ENCODE measurements at regions not wholly inside any gene's neighbourhood (a gene's known extent, or its start where the extent isn't known, plus 50 kb on each side); places are given as distances from the start of the nearest gene placed in this dataset.

DNA sequence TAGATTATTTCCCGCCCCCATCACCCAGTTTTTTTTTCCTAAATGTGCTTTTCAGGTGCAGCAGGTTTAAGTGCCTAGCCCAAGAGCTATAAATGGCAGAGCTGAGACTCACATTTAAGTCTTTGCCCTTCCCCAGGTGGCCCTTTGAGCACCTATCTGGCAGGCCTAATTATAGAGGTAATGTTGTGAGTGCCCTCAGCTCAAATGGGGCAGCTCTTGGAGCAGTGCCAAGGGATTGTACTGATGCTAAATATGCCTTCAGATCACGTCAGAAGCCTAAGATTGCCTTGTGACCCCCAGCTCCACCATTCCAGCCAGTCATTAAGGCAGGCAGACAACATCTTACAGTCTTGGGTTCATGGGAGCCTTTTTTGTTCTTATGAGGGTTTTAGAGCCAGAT lies 159.5 kb downstream of the RPLP1 start (continued):
- TF ChIP-seq, protein P1, sequence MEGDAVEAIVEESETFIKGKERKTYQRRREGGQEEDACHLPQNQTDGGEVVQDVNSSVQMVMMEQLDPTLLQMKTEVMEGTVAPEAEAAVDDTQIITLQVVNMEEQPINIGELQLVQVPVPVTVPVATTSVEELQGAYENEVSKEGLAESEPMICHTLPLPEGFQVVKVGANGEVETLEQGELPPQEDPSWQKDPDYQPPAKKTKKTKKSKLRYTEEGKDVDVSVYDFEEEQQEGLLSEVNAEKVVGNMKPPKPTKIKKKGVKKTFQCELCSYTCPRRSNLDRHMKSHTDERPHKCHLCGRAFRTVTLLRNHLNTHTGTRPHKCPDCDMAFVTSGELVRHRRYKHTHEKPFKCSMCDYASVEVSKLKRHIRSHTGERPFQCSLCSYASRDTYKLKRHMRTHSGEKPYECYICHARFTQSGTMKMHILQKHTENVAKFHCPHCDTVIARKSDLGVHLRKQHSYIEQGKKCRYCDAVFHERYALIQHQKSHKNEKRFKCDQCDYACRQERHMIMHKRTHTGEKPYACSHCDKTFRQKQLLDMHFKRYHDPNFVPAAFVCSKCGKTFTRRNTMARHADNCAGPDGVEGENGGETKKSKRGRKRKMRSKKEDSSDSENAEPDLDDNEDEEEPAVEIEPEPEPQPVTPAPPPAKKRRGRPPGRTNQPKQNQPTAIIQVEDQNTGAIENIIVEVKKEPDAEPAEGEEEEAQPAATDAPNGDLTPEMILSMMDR (IDR thresholded peaks at IDR 0.05; ENCODE audit: low read depth, low read length, missing input control): no peak
- no peak for TF ChIP-seq FOXA1 (IDR thresholded peaks at IDR 0.05)
- TF ChIP-seq ATF3 (IDR thresholded peaks at IDR 0.05): no peak
- no peak for TF ChIP-seq FOXA2 (IDR thresholded peaks at IDR 0.05)
- TF ChIP-seq RXRA (IDR thresholded peaks at IDR 0.05): no peak
- TF ChIP-seq HNF4A (conservative IDR thresholded peaks at IDR 0.05): no peak
- no peak for TF ChIP-seq GABPA (IDR thresholded peaks at IDR 0.05 in 1 of 2, conservative IDR thresholded peaks at IDR 0.05 in 1 of 2)
- TF ChIP-seq YY1 (IDR thresholded peaks at IDR 0.05): no peak
- no peak for TF ChIP-seq HNF4G (IDR thresholded peaks at IDR 0.05)
- TF ChIP-seq JUND (IDR thresholded peaks at IDR 0.05): no peak
- TF ChIP-seq, protein P2, sequence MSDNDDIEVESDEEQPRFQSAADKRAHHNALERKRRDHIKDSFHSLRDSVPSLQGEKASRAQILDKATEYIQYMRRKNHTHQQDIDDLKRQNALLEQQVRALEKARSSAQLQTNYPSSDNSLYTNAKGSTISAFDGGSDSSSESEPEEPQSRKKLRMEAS (IDR thresholded peaks at IDR 0.05): no peak

DNA sequence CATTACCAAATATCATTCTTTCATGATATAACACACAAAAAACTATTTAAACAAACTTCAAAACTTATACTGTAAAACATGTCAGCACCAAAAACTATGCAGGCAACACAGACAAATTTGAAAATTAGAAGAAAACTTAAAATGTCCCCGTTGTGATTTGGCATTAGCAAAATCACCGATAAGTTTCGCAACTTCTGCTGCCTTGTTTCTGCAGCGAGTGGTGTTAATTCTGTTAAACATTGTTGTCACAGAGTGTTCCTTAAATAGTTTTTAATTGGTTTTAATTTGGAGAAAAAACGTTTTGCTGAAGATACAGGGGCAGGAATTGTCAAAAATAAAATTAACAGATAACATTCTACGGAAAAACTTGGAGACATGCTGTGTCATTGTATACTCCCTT lies 160.6 kb downstream of the RPLP1 start:
- TF ChIP-seq SP1 (IDR thresholded peaks at IDR 0.05): no peak
- TF ChIP-seq NR2F2 (IDR thresholded peaks at IDR 0.05): no peak
- no peak for TF ChIP-seq YY1 (IDR thresholded peaks at IDR 0.05)
- TF ChIP-seq HNF4G (IDR thresholded peaks at IDR 0.05): no peak
- Histone ChIP-seq H3K27ac (ENCODE audit: low read depth in 1 of 2, low read length in 2 of 2) (no peak overlapping the region), H3K4me3 (ENCODE audit: low read depth in 1 of 3, low read length in 3 of 3) (no peak overlapping the region), H3K4me1 (ENCODE audit: control insufficient read depth in 4 of 4, insufficient read depth in 4 of 4, low read length in 3 of 4) (no peaks in the 10 kb centered on the region), H3K27me3 (ENCODE audit: control insufficient read depth in 4 of 4, insufficient read depth in 4 of 4, low read length in 3 of 4) (no peaks in the 10 kb centered on the region), H3K9me3 (ENCODE audit: control insufficient read depth in 4 of 4, low read length in 3 of 4) (no peaks in the 10 kb centered on the region), H3K9ac (ENCODE audit: low read depth in 1 of 2, low read length in 2 of 2) (no peak overlapping the region), H3K36me3 (ENCODE audit: control insufficient read depth in 4 of 4, insufficient read depth in 3 of 4, low read depth in 1 of 4, low read length in 3 of 4) (peaks cover 0 to 2% (median 0%) of the 10 kb centered on the region in 4 donors)
- 65% methylated on average over 6 of the region's 6 CpGs for WGBS
- no peak for DNase-seq (ENCODE audit: low spot score)

DNA sequence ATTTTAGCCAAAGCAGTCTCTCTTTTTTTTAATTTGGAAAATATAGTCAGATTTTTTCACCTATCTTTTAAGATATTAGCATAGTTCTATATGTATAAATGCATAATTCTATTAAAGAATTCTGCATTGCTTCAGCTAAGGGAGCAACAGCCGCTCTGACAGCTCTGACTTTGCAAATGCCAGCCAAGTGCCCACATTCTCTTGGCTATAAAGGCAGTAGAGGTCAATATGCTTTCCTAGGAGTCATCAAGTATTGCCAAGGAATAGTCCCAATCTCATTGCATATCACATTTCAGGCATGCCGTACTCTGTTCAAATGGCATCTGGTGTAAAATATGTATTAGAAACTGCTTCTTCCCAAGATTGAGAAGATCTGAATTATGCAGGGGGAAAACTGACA lies 161.4 kb downstream of the RPLP1 start:
- DNase-seq (ENCODE audit: low spot score): no peak
- WGBS: 97% methylated on average over 2 of the region's 2 CpGs
- H3K36me3 ChIP-seq (ENCODE audit: control insufficient read depth in 4 of 4, insufficient read depth in 3 of 4, low read depth in 1 of 4, low read length in 3 of 4): no peaks in the 10 kb centered on the region
- TF ChIP-seq, protein P3, sequence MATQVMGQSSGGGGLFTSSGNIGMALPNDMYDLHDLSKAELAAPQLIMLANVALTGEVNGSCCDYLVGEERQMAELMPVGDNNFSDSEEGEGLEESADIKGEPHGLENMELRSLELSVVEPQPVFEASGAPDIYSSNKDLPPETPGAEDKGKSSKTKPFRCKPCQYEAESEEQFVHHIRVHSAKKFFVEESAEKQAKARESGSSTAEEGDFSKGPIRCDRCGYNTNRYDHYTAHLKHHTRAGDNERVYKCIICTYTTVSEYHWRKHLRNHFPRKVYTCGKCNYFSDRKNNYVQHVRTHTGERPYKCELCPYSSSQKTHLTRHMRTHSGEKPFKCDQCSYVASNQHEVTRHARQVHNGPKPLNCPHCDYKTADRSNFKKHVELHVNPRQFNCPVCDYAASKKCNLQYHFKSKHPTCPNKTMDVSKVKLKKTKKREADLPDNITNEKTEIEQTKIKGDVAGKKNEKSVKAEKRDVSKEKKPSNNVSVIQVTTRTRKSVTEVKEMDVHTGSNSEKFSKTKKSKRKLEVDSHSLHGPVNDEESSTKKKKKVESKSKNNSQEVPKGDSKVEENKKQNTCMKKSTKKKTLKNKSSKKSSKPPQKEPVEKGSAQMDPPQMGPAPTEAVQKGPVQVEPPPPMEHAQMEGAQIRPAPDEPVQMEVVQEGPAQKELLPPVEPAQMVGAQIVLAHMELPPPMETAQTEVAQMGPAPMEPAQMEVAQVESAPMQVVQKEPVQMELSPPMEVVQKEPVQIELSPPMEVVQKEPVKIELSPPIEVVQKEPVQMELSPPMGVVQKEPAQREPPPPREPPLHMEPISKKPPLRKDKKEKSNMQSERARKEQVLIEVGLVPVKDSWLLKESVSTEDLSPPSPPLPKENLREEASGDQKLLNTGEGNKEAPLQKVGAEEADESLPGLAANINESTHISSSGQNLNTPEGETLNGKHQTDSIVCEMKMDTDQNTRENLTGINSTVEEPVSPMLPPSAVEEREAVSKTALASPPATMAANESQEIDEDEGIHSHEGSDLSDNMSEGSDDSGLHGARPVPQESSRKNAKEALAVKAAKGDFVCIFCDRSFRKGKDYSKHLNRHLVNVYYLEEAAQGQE (IDR thresholded peaks at IDR 0.05): no peak
- no peak for TF ChIP-seq FOXA2 (IDR thresholded peaks at IDR 0.05)
- no peak for TF ChIP-seq HNF4A (conservative IDR thresholded peaks at IDR 0.05)
- TF ChIP-seq ATF3 (IDR thresholded peaks at IDR 0.05): no peak
- TF ChIP-seq, protein P4, sequence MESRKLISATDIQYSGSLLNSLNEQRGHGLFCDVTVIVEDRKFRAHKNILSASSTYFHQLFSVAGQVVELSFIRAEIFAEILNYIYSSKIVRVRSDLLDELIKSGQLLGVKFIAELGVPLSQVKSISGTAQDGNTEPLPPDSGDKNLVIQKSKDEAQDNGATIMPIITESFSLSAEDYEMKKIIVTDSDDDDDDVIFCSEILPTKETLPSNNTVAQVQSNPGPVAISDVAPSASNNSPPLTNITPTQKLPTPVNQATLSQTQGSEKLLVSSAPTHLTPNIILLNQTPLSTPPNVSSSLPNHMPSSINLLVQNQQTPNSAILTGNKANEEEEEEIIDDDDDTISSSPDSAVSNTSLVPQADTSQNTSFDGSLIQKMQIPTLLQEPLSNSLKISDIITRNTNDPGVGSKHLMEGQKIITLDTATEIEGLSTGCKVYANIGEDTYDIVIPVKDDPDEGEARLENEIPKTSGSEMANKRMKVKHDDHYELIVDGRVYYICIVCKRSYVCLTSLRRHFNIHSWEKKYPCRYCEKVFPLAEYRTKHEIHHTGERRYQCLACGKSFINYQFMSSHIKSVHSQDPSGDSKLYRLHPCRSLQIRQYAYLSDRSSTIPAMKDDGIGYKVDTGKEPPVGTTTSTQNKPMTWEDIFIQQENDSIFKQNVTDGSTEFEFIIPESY (IDR thresholded peaks at IDR 0.05): no peak
- no peak for TF ChIP-seq NR2F2 (IDR thresholded peaks at IDR 0.05)
- TF ChIP-seq SP1 (IDR thresholded peaks at IDR 0.05): no peak
- TF ChIP-seq, protein P2 (IDR thresholded peaks at IDR 0.05): no peak
- TF ChIP-seq, protein P1 (IDR thresholded peaks at IDR 0.05; ENCODE audit: low read depth, low read length, missing input control): no peak
- no peak for TF ChIP-seq GABPA (IDR thresholded peaks at IDR 0.05 in 1 of 2, conservative IDR thresholded peaks at IDR 0.05 in 1 of 2)
- TF ChIP-seq FOXA1 (IDR thresholded peaks at IDR 0.05): no peak
- TF ChIP-seq RXRA (IDR thresholded peaks at IDR 0.05): no peak
- no peaks in the 10 kb centered on the region for H3K4me1 ChIP-seq (ENCODE audit: control insufficient read depth in 4 of 4, insufficient read depth in 4 of 4, low read length in 3 of 4)
- no peak overlapping the region for H3K9ac ChIP-seq (ENCODE audit: low read depth in 1 of 2, low read length in 2 of 2)
- H3K9me3 ChIP-seq (ENCODE audit: control insufficient read depth in 4 of 4, low read length in 3 of 4): no peaks in the 10 kb centered on the region
- H3K4me3 ChIP-seq (ENCODE audit: low read depth in 1 of 3, low read length in 3 of 3): no peak overlapping the region
- H3K27ac ChIP-seq (ENCODE audit: low read depth in 1 of 2, low read length in 2 of 2): no peak overlapping the region
- H3K27me3 ChIP-seq (ENCODE audit: control insufficient read depth in 4 of 4, insufficient read depth in 4 of 4, low read length in 3 of 4): no peaks in the 10 kb centered on the region

All from liver (tissue), 8 donors.